ENCODE measurements at regions not wholly inside any gene's neighbourhood (a gene's known extent, or its start where the extent isn't known, plus 50 kb on each side); places are given as distances from the start of the nearest gene placed in this dataset.

- Histone ChIP-seq H3K4me1 (no peaks in the 10 kb centered on the region), H3K36me3 (no peaks in the 10 kb centered on the region), H3K4me3 (ENCODE audit: low read depth, low read length) (no peak overlapping the region), H3K27me3 (peaks cover 18% of the 10 kb centered on the region), H3K9me3 (no peaks in the 10 kb centered on the region)
- TF ChIP-seq CTCF (IDR thresholded peaks at IDR 0.05; ENCODE audit: low read depth, low read length) = no peak
- no peak for DNase-seq
These were observed 57.6 kb upstream of the NEO1 start for GRCh38 chr15:72994534-72995177.

GRCh38 chr15:72992841-72993252 lies 59.4 kb upstream of the NEO1 start:
- Histone ChIP-seq H3K4me3 (ENCODE audit: low read depth, low read length) (no peak overlapping the region), H3K36me3 (no peaks in the 10 kb centered on the region), H3K27me3 (peaks cover 18% of the 10 kb centered on the region), H3K4me1 (no peaks in the 10 kb centered on the region), H3K9me3 (no peaks in the 10 kb centered on the region)
- no peak for TF ChIP-seq CTCF (IDR thresholded peaks at IDR 0.05; ENCODE audit: low read depth, low read length)
- DNase-seq = no peak

GRCh38 chr15:72991026-72991425 lies 61.2 kb upstream of the NEO1 start:
- H3K4me3 ChIP-seq (ENCODE audit: low read depth, low read length) = no peak overlapping the region
- no peak for TF ChIP-seq CTCF (IDR thresholded peaks at IDR 0.05; ENCODE audit: low read depth, low read length)
- H3K4me1 ChIP-seq = no peaks in the 10 kb centered on the region
- H3K27me3 ChIP-seq = peaks cover 18% of the 10 kb centered on the region
- no peak for DNase-seq
- H3K9me3 ChIP-seq = no peaks in the 10 kb centered on the region
- no peaks in the 10 kb centered on the region for H3K36me3 ChIP-seq

- DNase-seq = no peak
These were observed 68.3 kb upstream of the NEO1 start for GRCh38 chr15:72983801-72984545.

GRCh38 chr15:72982714-72983113 lies 69.5 kb upstream of the NEO1 start:
- Histone ChIP-seq H3K9me3 (no peaks in the 10 kb centered on the region), H3K4me1 (no peaks in the 10 kb centered on the region), H3K27me3 (peaks cover 11% of the 10 kb centered on the region; the same call in 1 of the 2 replicates), H3K36me3 (no peaks in the 10 kb centered on the region), H3K4me3 (ENCODE audit: low read depth, low read length) (no peak overlapping the region)
- no peak for TF ChIP-seq CTCF (IDR thresholded peaks at IDR 0.05; ENCODE audit: low read depth, low read length)
- no peak for DNase-seq

More at GRCh38 chr15:72983801-72984545, 68.3 kb upstream of the NEO1 start:
- TF ChIP-seq CTCF (IDR thresholded peaks at IDR 0.05; ENCODE audit: low read depth, low read length) = no peak
- Histone ChIP-seq H3K4me3 (ENCODE audit: low read depth, low read length) (no peak overlapping the region), H3K27me3 (peaks cover 7% of the 10 kb centered on the region; the same call in 1 of the 2 replicates), H3K9me3 (no peaks in the 10 kb centered on the region), H3K36me3 (no peaks in the 10 kb centered on the region), H3K4me1 (no peaks in the 10 kb centered on the region)

GRCh38 chr15:72980661-72981060 lies 71.6 kb upstream of the NEO1 start:
- Histone ChIP-seq H3K36me3 (no peaks in the 10 kb centered on the region), H3K27me3 (peaks cover 14% of the 10 kb centered on the region; the same call in 1 of the 2 replicates), H3K4me3 (ENCODE audit: low read depth, low read length) (no peak overlapping the region), H3K4me1 (no peaks in the 10 kb centered on the region), H3K9me3 (no peaks in the 10 kb centered on the region)
- no peak for TF ChIP-seq CTCF (IDR thresholded peaks at IDR 0.05; ENCODE audit: low read depth, low read length)
- DNase-seq = no peak

Measured in BE2C (cell line).